Erythroblast (primary cell): ENCODE measurements at regions not wholly inside any gene's neighbourhood (a gene's known extent, or its start where the extent isn't known, plus 50 kb on each side); places are given as distances from the start of the nearest gene placed in this dataset.

Source experiments
- DNase-seq, 2 experiments: peaks; one replicate each; lab custom pipeline; 2025; lab: John Stamatoyannopoulos, UW
- GATA1 ChIP-seq: IDR thresholded peaks from 2 replicates; pipeline ENCODE4 v1.6.1; 2011; ENCODE audit warnings: low read depth, mild to moderate bottlenecking, control low read depth, low read length, moderate library complexity
- POLR2A ChIP-seq: IDR thresholded peaks from 2 replicates; pipeline ENCODE4 v1.6.1; 2011; ENCODE audit warnings: mild to moderate bottlenecking, low read length

DNA sequence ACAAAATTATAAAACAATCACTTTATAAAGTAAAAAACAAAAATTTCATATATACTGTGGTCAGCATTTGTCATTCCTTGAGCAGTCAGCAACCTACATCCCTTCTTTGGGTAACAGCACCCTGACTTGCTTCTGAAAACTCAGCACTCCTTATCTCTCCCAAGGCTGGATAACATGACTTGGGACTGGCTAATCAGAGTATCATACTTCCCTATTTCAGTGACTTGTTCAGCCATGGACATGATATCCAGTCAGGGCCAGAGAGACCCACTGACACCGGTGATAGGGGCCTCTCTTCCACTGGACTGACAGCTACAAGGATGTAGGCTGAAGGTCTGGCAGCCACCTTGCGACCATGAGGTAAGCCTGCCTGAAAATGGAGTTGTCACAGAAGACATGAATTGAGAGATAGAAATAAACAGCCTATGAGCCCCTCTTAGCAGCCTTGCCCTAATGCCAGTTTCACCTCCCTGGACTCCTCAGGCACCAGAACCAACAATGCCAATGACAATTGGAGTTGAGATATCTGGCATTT is 84.4 kb upstream of the NEBL start:
- TF ChIP-seq POLR2A (no peak), GATA1 (no peak)
- DNase-seq: no peak

DNA sequence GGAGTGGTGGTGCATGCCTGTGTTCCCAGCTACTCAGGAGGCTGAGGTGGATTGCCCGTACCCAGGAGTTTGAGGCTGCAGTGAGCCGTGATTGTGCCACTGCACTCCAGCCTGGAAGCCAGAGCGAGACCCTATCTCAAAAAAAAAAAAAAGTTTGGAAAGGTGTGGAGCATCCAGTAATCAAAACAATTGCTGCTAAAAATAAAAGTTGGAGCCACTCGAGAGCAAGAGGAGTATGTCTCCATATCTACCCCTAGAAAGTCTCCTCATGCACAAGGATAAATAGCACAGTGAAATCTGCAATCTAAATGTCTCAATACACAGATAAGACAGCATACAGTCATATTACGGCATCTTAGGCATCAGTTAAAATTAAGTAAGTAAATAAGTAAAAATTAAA is 81.5 kb upstream of the NEBL start:
- no peak for TF ChIP-seq POLR2A
- TF ChIP-seq GATA1: no peak
- DNase-seq: no peak

DNA sequence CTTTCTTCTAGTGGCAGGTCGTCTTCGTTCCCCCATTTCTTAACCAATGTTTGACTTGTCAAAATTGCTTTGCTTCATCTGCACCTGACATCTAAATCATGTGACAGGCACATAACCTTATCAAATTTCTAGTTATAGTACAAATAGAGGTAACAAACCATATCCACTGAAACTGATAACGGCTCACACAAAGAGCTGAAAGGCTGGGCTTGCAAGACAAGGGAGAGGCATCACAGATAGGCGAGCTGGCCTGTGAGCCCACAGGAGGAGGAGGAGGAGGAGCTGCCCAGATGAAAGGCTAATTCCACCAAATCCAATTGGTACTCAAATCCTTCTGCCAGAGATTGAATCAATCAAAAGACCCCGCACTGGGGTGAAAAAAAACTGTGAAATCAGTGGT is 80.2 kb upstream of the NEBL start:
- no peak for TF ChIP-seq GATA1
- TF ChIP-seq POLR2A: no peak
- DNase-seq: no peak

DNA sequence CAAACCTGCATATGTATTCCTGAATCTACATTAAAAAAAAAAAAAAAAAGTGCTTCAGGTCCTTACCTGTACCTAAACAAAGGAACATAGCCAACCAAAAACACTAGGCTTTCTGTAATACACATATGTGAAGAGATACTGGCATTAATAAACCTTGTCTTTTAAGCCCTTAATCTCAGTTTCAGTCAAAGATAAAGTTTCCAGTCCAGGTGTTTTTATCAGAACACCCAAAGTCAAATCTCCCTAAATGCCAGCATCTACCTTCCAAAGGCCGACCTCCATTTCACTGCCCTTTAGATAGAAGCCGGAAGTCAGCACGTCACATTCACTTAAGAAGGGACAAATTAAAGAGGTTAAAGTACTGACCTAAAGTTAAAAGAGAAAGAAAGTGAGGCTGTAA is 79.8 kb upstream of the NEBL start:
- TF ChIP-seq POLR2A: no peak
- TF ChIP-seq GATA1: no peak

DNA sequence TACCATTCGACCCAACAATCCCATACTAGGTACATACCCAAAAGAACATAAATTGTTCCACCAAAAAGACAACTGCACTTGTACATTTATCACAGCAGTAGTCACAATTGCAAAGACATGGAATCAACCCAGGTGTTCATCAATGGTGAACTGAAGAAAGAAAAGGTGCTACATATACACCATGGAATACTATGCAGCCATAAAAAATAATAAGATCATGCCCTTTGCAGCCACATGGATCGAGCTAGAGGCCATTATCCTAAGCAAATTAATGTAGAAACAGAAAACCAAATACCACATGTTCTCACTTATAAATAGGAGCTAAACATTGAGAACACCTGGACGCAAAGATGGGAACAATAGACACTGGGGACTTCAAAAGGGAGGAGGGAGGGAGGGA is 79.3 kb upstream of the NEBL start:
- TF ChIP-seq GATA1: no peak
- no peak for TF ChIP-seq POLR2A
- no peak for DNase-seq

More for the DNA sequence above, 79.8 kb upstream of the NEBL start:
- DNase-seq: no peak

DNA sequence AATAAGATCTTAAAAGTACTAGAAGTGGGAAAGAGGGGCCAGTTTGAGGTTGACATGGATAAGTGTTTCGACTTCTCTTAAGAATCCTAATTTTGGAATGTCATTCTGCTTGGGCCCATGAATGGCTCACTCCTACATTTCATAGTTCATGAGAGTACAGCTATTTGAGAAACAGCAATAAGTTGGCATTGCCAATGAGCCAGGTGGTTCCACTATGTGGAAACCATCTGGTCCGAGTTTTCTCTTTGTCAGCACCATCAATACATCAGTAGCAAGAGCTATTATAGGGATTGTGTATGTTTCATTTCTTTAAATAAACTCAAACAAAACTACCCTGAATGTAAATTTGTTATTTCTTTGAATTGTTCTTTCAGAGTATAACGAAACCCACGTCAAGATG is 78.1 kb upstream of the NEBL start:
- TF ChIP-seq GATA1: no peak
- no peak for TF ChIP-seq POLR2A
- DNase-seq: no peak

DNA sequence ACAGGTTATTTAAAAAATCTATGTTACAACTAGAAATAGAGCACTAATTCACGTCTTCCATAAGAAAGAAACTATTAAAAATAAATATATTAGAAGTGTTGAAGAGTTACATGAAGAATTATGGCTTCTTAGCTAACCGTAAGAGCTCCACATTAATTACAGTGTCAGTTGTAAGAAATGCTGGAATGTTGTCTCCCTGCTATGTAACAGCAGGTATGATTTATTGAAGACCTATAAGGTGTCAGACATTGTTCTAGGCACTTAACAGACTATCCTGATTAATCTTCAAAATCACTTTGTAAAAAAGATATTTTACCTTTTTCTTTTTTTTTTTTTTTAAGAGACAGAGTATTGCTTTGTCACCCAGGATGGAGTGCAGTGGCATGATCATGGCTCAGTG is 75.8 kb upstream of the NEBL start:
- no peak for DNase-seq
- TF ChIP-seq GATA1 (no peak), POLR2A (no peak)

DNA sequence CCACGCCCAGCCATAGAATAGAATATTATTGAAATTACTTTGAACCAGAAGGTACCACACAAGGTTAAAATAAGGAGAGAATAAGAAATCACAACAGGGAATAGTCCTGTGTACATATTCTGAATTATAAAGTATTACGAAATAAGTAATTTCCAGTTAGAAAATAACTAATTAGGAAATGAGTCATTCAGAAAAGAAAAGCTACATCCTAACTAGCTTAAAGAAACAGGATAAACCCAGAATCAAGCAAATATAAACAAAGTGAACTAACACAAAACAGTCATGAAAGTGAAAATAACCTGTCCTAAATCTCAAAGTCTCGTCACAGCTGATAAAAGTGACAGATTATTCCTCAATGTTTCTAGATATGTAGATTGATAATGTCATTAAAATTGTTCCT is 74.8 kb upstream of the NEBL start:
- DNase-seq: no peak
- TF ChIP-seq POLR2A: no peak
- no peak for TF ChIP-seq GATA1

DNA sequence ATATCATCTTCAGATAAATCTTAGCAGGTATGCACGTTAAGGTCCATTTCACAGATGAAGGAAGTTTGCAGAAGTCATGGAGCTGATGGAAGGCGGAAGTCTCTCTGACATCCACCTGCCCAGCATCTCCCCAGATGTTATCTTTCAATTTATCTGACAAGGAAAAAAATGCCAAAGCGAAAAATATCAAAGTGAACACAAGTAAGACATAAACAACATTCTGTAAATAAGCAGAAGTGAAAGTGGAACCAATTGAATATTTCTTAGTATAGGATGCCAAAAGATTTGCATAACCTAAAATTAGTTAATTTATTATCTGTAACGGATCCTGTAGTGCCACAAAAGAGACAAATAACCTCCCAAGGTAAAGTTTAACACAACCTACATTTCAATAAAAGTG is 73.6 kb upstream of the NEBL start:
- DNase-seq: no peak
- no peak for TF ChIP-seq GATA1
- TF ChIP-seq POLR2A: no peak

DNA sequence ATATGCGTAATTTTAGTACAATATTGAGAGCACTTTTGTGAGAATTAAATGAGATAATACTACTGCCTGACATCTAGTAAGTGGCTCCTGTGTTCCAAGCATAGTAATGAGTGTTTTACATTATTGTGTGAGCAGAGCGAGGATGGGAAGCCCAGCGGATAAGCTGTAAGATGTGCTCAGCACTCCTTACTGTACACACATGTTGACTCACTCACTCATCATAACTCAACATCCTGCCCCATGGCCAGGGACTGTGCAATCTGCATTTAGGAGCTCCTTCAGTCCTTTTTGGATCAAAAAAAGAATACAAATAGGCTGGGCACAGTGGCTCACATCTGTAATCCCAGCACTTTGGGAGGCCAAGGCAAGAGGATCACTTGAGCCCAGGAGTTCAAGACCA is 72.9 kb upstream of the NEBL start:
- DNase-seq: no peak
- TF ChIP-seq POLR2A: no peak
- no peak for TF ChIP-seq GATA1

DNA sequence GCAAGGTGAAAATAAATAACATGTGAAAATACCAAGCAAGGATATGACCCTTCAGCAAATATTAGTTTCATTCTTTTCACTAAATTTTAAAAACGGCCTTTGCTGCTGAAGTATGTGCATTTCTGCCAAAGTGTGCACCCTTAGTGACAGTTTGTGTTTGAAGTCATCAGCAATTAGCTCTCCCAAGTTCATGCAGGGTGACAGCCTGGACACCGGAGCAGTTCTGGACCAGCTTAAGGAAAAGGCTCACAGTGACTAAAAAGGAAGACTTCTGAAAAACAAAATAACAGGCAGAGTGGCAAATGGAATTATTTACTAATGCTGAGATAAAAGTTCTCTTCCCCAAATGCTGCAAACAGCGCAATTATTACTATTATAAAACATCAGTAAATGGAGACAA is 69.3 kb upstream of the NEBL start:
- TF ChIP-seq GATA1 (no peak), POLR2A (no peak)
- DNase-seq: no peak

DNA sequence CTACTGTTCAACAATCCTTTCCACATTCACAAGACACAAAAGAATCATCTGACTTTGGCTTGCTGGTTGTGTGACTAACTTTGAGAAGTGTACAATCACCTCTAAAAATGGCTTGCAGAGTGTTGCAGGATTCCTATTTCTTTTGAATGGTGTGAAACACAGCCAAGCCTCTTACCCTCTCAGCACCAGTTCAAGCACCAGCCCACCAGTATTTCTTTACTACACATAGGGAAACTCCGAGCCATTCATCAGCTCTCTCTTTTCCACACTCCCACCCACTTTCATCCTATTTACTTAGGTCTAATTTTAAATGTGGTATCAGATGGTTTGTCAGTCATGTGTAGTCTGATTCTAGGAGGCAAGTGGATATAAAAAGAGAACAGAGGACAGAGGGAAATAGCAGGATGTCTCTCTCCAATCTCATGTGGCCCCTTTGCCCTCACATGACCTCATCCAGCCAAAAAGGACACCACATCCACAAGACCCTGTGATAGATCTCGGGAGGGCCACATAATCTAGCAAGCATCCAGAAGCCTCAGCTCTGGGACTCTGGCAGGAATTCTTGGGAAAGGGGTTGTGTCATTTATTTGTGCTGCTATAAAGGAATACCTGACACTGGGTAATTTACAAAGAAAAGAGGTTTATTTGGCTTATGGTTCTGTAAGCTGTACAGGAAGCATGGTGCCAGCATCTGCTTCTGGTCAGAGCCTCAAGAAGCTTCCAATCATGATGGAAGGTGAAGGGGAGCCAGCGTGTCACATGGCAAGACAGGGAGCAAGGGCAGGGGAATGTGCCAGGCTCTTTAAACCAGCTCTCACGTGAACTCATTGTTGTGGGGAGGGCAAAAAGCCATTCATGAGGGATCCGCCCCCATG is 66.8 kb upstream of the NEBL start:
- no peak for TF ChIP-seq GATA1
- TF ChIP-seq POLR2A: no peak
- no peak for DNase-seq

DNA sequence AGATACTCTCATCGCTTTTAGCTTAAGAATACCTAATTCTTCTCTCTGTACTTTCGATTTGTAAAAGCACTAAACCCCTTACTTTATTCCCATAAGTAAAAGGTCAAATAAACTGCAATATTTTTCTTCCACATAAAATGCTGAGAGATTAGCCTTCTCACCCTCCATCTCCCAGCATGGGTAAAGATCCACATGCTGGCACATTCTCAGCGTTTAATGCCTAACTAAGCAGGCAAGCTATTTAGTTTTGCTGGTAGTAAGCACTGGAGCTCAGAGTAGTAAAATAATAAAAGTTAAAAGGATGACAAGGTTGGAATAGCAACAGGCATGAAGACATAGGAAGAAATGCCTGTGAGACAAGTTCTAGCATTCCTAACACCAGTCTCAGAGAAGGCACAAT is 65.9 kb upstream of the NEBL start:
- DNase-seq: no peak

DNA sequence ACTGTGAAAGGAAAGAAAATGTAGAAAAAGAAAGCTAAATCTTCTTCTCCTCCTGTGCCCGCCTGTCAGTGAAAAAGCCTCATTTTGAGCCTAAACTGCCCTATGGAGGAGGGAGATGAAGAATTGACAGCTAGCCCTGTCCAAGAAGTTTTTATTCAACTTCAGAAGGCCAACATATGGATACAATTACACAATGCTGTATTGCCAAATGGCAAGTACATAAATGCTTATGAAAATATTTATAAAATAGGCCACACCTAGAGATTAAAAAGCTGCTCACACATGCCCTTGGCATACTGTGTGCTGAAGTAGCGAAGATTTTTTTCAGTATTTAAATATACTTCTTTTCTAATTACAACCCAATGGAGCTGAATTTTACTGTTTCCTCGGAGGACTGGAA is 65.1 kb upstream of the NEBL start:
- no peak for DNase-seq
- TF ChIP-seq POLR2A (no peak), GATA1 (no peak)

More for the DNA sequence above, 65.9 kb upstream of the NEBL start:
- TF ChIP-seq POLR2A (no peak), GATA1 (no peak)

DNA sequence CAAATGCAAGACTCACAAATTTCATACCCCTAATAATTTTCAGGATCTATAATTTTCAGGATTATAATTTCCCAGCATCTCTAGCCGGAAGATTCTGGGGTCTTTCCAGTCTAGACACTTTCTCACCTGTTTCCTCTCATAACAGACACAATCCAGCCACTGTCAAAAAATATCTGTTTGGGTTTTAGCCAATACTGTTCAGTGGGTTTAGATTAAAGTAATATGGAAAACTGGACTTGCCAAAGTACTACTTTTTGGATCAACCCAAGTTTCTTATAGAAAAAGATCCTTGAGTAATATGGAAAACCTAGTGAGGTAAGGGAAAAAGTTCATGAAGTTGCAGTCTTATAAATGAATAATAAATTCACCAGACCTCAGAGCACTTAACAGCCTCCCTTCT is 62.1 kb upstream of the NEBL start:
- DNase-seq: no peak
- TF ChIP-seq POLR2A: no peak
- TF ChIP-seq GATA1: no peak
